Posterior cingulate gyrus (tissue), 11 donors: ENCODE measurements at regions not wholly inside any gene's neighbourhood (a gene's known extent, or its start where the extent isn't known, plus 50 kb on each side); places are given as distances from the start of the nearest gene placed in this dataset.

ENCODE experiments used
- DNase-seq, 10 donors: peaks; one replicate each; pipeline versions ENCODE4 v3.0.0 to v3.0.0-alpha.2; 2020 to 2021; ENCODE audit warnings: mixed read lengths in 3 of 10
- intact Hi-C: fragments of 100-400 bp; cut with DNase I; formaldehyde crosslinking; loops from one replicate; pipeline ENCODE4 v1.15.1; 2023

GRCh38 chr12:90287585-90287984, 578.9 kb upstream of the ATP2B1 start:
- intact Hi-C loops = no loop called here
- no peak for DNase-seq

- DNase-seq = no peak
- intact Hi-C loops = no loop called here
Observed at GRCh38 chr12:90281154-90281868, 572.7 kb upstream of the ATP2B1 start.

- intact Hi-C loops = no loop called here
- no peak for DNase-seq
Observed at GRCh38 chr12:90280564-90281058, 572.0 kb upstream of the ATP2B1 start.

- DNase-seq = no peak
- intact Hi-C loops = no loop called here
Observed at GRCh38 chr12:90280033-90280432, 571.4 kb upstream of the ATP2B1 start.

- no peak for DNase-seq
- intact Hi-C loops = no loop called here
Observed at GRCh38 chr12:90275088-90275487, 566.5 kb upstream of the ATP2B1 start.

GRCh38 chr12:90274407-90274806, 565.8 kb upstream of the ATP2B1 start:
- intact Hi-C loops = no loop called here
- no peak for DNase-seq

- no peak for DNase-seq
- intact Hi-C loops = no loop called here
Observed at GRCh38 chr12:90268574-90268973, 559.9 kb upstream of the ATP2B1 start.

GRCh38 chr12:90262251-90262650, 553.6 kb upstream of the ATP2B1 start:
- DNase-seq = no peak
- intact Hi-C loops = no loop called here

GRCh38 chr12:90261283-90261682, 552.6 kb upstream of the ATP2B1 start:
- no peak for DNase-seq
- intact Hi-C loops = no loop called here

GRCh38 chr12:90260136-90260535, 551.5 kb upstream of the ATP2B1 start:
- peak in 1 of 10 donors; percentile 31 for DNase-seq
- intact Hi-C loops = no loop called here

- intact Hi-C loops = no loop called here
- DNase-seq = peak in 1 of 10 donors; percentile 30
Observed at GRCh38 chr12:90257927-90258624, 549.4 kb upstream of the ATP2B1 start.

GRCh38 chr12:90254796-90255195, 546.2 kb upstream of the ATP2B1 start:
- DNase-seq = no peak
- intact Hi-C loops = no loop called here

GRCh38 chr12:90253674-90254181, 545.1 kb upstream of the ATP2B1 start:
- intact Hi-C loops = no loop called here
- peak in 8 of 10 donors; percentile 12 to 87 (median 34) for DNase-seq

GRCh38 chr12:90253136-90253535, 544.5 kb upstream of the ATP2B1 start:
- no peak for DNase-seq
- intact Hi-C loops = no loop called here

GRCh38 chr12:90250766-90251165, 542.1 kb upstream of the ATP2B1 start:
- intact Hi-C loops = no loop called here

GRCh38 chr12:90250042-90250441, 541.4 kb upstream of the ATP2B1 start:
- intact Hi-C loops = no loop called here
- no peak for DNase-seq

More at GRCh38 chr12:90250766-90251165, 542.1 kb upstream of the ATP2B1 start:
- no peak for DNase-seq

GRCh38 chr12:90246688-90247087, 538.0 kb upstream of the ATP2B1 start:
- intact Hi-C loops = no loop called here
- no peak for DNase-seq

GRCh38 chr12:90245391-90245790, 536.8 kb upstream of the ATP2B1 start:
- DNase-seq = peak in 7 of 10 donors; percentile 19 to 87 (median 47)
- intact Hi-C loops = no loop called here

GRCh38 chr12:90244232-90244631, 535.6 kb upstream of the ATP2B1 start:
- intact Hi-C loops = no loop called here

GRCh38 chr12:90243211-90243610, 534.6 kb upstream of the ATP2B1 start:
- intact Hi-C loops = no loop called here
- no peak for DNase-seq

More at GRCh38 chr12:90244232-90244631, 535.6 kb upstream of the ATP2B1 start:
- no peak for DNase-seq

- intact Hi-C loops = no loop called here
Observed at GRCh38 chr12:90239732-90240260, 531.2 kb upstream of the ATP2B1 start.

More at GRCh38 chr12:90239732-90240260, 531.2 kb upstream of the ATP2B1 start:
- DNase-seq = no peak
